Panc1 (cell line): ENCODE measurements at regions not wholly inside any gene's neighbourhood (a gene's known extent, or its start where the extent isn't known, plus 50 kb on each side); places are given as distances from the start of the nearest gene placed in this dataset.
"Not testable (repeated sequence)": the region's sequence is repeated elsewhere in the genome, so short reads cannot be mapped to it uniquely, and the experiment has no call there.

Source experiments
- ATAC-seq: fragments of 200-7000 bp; cut with Tn5 transposase; 2 replicates; pipeline ENCODE4 v1.9.1; 2020; ENCODE audit warnings: mild to moderate bottlenecking, moderate library complexity
- BruUV-seq: library from RNA; stranded (reverse); fragments of 400-500 nt; replicated peaks from 2 replicates; lab custom pipeline; 2021; lab: Mats Ljungman, UMichigan
- CTCF ChIA-PET: fragments of 300-600 bp; sonication (Branson Sonifier 250); formaldehyde crosslinking; loops from one replicate; lab custom pipeline; 2022; ENCODE audit warnings: antibody characterized with exemption; lab: Charles Lee
- POLR2A ChIA-PET: fragments of 300-600 bp; sonication (Branson Sonifier 250); formaldehyde crosslinking; loops from one replicate; lab custom pipeline; 2022; ENCODE audit warnings: antibody characterized with exemption; lab: Charles Lee
- DNase-seq: peaks from one replicate; pipeline ENCODE4 v3.0.0-alpha.2; 2010; ENCODE audit warnings: low read depth, low spot score
- H3K27ac ChIP-seq: 2 replicates; pipeline ENCODE4 v1.5.1; 2011; ENCODE audit warnings: mild to moderate bottlenecking, low read length, inconsistent platforms
- H3K27me3 ChIP-seq: fragments of 200-500 bp; sonication (Bioruptor generic); 2 replicates; pipeline ENCODE4 v1.6.0; 2014; ENCODE audit warnings: low read length, inconsistent platforms; ENCODE audit not compliant: control insufficient read depth, insufficient read depth
- H3K36me3 ChIP-seq: fragments of 200-500 bp; sonication (Bioruptor generic); 2 replicates; pipeline ENCODE4 v1.5.1; 2014; ENCODE audit warnings: inconsistent platforms, mild to moderate bottlenecking, low read length, moderate library complexity; ENCODE audit not compliant: control insufficient read depth, insufficient read depth
- H3K4me1 ChIP-seq: 2 replicates; pipeline ENCODE4 v1.5.1; 2011; ENCODE audit warnings: inconsistent platforms, mild to moderate bottlenecking, low read length, moderate library complexity; ENCODE audit not compliant: control insufficient read depth, insufficient read depth
- H3K4me3 ChIP-seq, 2 experiments: 2 replicates each; pipeline ENCODE4 v1.5.1; 2011 to 2012; ENCODE audit warnings: low read depth in 2 of 2, low read length in 2 of 2, mild to moderate bottlenecking in 2 of 2, inconsistent platforms in 1 of 2, moderate library complexity in 1 of 2
- H3K9me3 ChIP-seq: fragments of 200-500 bp; sonication (Bioruptor generic); 2 replicates; pipeline ENCODE4 v1.5.1; 2014; ENCODE audit warnings: low read depth, mild to moderate bottlenecking, inconsistent platforms, low read length, moderate library complexity; ENCODE audit not compliant: control insufficient read depth, insufficient read depth
- CTCF ChIP-seq: fragments of 450-650 bp; IDR thresholded peaks from 2 replicates; pipeline ENCODE4 v1.5.1; 2017; ENCODE audit warnings: mild to moderate bottlenecking
- POLR2AphosphoS5 ChIP-seq: IDR thresholded peaks from 2 replicates; pipeline ENCODE4 v1.6.1; 2012; ENCODE audit warnings: mild to moderate bottlenecking, low read depth, low read length, moderate library complexity
- REST ChIP-seq, 2 experiments: IDR thresholded peaks; 2 replicates each; pipeline ENCODE4 v1.6.1; 2011 to 2012; ENCODE audit warnings: low read depth in 2 of 2, control low read depth in 1 of 2, low read length in 1 of 2, mild to moderate bottlenecking in 1 of 2, moderate library complexity in 1 of 2; ENCODE audit not compliant: insufficient read depth in 1 of 2
- SIN3A ChIP-seq: IDR thresholded peaks from 2 replicates; pipeline ENCODE4 v1.6.1; 2012; ENCODE audit warnings: low read depth, mild to moderate bottlenecking, low read length, moderate library complexity, borderline replicate concordance; ENCODE audit not compliant: insufficient read depth
- TCF7L2 ChIP-seq: IDR thresholded peaks from 2 replicates; pipeline ENCODE4 v1.6.1; 2011; ENCODE audit warnings: mild to moderate bottlenecking, low read depth, low read length, inconsistent platforms
- in situ Hi-C: cut with HindIII; loops from 2 replicates; pipeline ENCODE4 v1.10.0; 2016; ENCODE audit warnings: low sequenced_read_pairs, low pct_unique_long_range_greater_than_20kb
- intact Hi-C: fragments of 100-400 bp; cut with micrococcal nuclease; formaldehyde crosslinking; loops from one replicate; pipeline ENCODE4 v1.10.0; 2022; ENCODE audit not compliant: unreplicated experiment

GRCh38 chr22:22378446-22379415, 129.8 kb downstream of the ZNF280B start:
- Histone ChIP-seq H3K27me3 (no peaks in the 10 kb centered on the region; the same call in 1 of the 2 replicates), H3K27ac (no peak overlapping the region), H3K4me1 (no peaks in the 10 kb centered on the region), H3K36me3 (no peaks in the 10 kb centered on the region), H3K4me3 (no peak overlapping the region), H3K9me3 (no peaks in the 10 kb centered on the region)
- CTCF ChIA-PET = interaction anchor here (0.6 to 1.1 kb wide), 2 partner anchors 18 to 155 kb away, joined by 3 to 7 read pairs; no protein-coding TSS in a partner anchor
- intact Hi-C loops = no loop called here
- in situ Hi-C loops = no loop called here
- BruUV-seq = no TSS peak
- DNase-seq (no peak), ATAC-seq (no peak)
- no peak for TF ChIP-seq POLR2AphosphoS5
- TF ChIP-seq REST (IDR thresholded peaks at IDR 0.05; ENCODE audit: insufficient read depth in 1 of 2, low read depth in 2 of 2, low read length in 1 of 2) = no peak
- TF ChIP-seq SIN3A = no peak
- TF ChIP-seq TCF7L2 = no peak
- no peak for TF ChIP-seq CTCF
- POLR2A ChIA-PET = no interaction called here

GRCh38 chr22:22380098-22381030, 128.2 kb downstream of the ZNF280B start:
- peak; percentile 52 for TF ChIP-seq CTCF
- TF ChIP-seq TCF7L2 = no peak
- Histone ChIP-seq H3K27ac (no peak overlapping the region), H3K4me1 (no peaks in the 10 kb centered on the region), H3K4me3 (no peak overlapping the region), H3K36me3 (no peaks in the 10 kb centered on the region), H3K27me3 (peaks cover 2% of the 10 kb centered on the region), H3K9me3 (no peaks in the 10 kb centered on the region)
- ChIA-PET CTCF (interaction anchor here (1.1 kb wide), 1 partner anchor 19 kb away, joined by 3 read pairs; no protein-coding TSS in a partner anchor), POLR2A (no interaction called here)
- intact Hi-C loops (no loop called here), in situ Hi-C loops (no loop called here)
- no peak for DNase-seq
- 0 out of 2 replicates have a peak, but pooled peaks have one; percentile 26 for ATAC-seq
- no TSS peak for BruUV-seq

GRCh38 chr22:22381292-22381691, 127.2 kb downstream of the ZNF280B start:
- H3K36me3 ChIP-seq, intact Hi-C loops, H3K27me3 ChIP-seq, H3K9me3 ChIP-seq, CTCF ChIA-PET, ATAC-seq, POLR2A ChIA-PET, H3K4me3 ChIP-seq, DNase-seq, H3K27ac ChIP-seq, BruUV-seq, H3K4me1 ChIP-seq, in situ Hi-C loops: not testable (repeated sequence)
